GM18498 (cell line): ENCODE measurements at regions not wholly inside any gene's neighbourhood (a gene's known extent, or its start where the extent isn't known, plus 50 kb on each side); places are given as distances from the start of the nearest gene placed in this dataset.
"Not testable (repeated sequence)": the region's sequence is repeated elsewhere in the genome, so short reads cannot be mapped to it uniquely, and the experiment has no call there.

Source experiments
- ATAC-seq: cut with Tn5 transposase; IDR thresholded peaks from one replicate; pipeline ENCODE4 v1.9.1; 2021; ENCODE audit warnings: mild to moderate bottlenecking, moderate library complexity; ENCODE audit not compliant: unreplicated experiment

DNA sequence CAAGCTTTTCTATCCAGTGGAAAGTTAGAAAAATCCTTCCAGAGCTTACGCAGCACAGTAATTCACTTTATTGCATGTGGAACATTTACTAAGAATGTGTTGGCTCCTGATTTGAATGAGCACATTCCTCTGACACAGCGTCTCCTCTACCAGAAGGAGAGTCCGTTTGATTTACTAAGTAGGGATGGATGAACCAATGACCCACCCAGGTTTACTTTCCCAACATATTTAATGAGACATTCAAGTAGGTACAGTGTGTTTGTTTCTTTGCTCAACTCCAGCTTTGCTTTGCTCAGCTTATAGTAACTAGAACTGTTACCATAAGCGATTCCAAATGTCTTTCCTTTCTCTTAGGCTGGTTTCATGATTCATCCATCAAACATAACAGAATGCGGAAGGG is 161.7 kb downstream of the SMARCA1 start:
- ATAC-seq: no peak

DNA sequence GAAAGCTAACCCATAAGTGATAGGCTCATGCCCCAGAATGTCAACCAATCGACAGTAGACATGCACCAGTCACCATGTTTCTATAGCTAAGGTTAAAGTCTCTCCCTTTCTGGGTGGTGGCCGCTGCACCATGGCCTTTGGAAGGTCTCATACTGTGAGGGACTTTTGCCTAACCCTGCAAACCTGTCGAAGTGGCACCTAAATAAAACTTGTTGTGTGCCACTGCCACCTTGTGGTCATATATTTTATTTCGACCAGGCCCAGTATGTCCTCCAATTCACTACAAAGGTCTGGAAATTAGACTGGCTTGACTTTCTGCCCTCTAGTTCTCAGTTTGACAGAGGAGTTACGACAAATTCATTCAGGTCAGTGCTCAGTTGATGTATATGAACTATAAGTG is 163.1 kb downstream of the SMARCA1 start:
- peak; percentile 80 for ATAC-seq

DNA sequence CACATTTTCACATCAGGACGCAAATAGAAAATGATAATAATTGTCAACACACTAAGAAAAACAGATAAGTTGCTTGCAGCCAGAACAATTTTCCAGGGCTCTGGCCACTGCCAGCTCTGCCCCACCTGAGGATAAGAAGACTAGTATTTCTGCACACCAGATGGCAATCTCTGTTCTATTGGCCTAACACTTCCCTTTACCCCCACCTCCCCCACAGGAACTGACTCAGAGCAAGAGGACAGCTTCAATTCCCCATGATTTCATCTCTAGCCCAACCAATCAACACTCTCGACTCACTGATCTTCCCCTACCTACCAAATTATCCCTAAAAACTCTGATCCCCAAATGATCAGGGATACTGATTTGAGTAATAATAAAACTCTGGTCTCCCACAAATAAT is 164.0 kb downstream of the SMARCA1 start:
- ATAC-seq: no peak

DNA sequence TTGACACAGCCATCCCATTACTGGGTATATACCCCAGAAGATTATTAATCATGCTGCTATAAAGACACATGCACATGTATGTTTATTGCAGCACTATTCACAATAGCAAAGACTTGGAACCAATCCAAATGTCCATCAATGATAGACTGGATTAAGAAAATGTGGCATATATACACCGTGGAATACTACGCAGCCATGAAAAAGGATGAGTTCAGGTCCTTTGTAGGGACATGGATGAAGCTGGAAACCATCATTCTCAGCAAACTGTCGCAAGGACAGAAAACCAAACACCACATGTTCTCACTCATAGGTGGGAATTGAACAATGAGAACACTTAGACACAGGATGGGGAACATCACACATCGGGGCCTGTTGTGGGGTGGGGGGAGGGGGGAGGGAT is 165.9 kb downstream of the SMARCA1 start:
- not testable (repeated sequence) for ATAC-seq

DNA sequence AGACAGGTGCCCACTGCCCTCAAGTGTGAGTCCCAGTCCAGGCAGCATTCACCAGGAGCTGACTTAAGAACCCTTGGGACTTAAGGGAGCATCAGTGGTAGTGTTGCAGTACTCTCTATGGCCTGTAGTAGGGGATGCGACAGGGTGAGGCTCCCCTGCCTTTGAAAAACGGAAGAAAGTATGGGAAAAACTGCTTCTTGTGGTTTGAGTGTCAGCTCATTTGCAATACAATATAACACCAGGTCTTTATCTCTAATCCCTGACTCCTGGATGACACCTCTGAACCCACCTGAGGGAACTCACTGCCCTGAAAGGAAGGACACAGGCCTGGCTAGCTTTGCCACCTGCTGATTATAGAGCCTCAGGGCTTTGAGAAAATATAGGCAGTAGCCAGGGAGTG is 176.0 kb downstream of the SMARCA1 start:
- no peak for ATAC-seq

DNA sequence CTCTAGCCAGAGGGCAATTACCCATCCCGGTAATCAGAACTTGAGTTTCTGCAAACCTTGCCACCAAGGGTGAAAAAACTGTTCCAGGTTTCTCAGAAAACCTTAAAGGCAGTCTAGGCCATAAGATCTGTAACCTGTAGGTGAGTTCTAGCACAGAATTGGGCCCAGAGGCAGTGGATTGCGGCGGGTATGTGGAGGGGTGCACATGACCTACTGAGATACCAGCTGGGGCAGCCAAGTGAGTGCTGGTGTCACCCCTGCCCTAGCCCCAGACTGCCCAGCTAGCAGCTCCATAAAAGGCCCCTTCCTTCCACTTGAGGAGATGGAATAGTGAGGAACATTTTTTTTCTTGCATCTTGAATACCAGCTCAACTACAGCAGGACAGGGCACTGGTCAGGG is 176.7 kb downstream of the SMARCA1 start:
- no peak for ATAC-seq

DNA sequence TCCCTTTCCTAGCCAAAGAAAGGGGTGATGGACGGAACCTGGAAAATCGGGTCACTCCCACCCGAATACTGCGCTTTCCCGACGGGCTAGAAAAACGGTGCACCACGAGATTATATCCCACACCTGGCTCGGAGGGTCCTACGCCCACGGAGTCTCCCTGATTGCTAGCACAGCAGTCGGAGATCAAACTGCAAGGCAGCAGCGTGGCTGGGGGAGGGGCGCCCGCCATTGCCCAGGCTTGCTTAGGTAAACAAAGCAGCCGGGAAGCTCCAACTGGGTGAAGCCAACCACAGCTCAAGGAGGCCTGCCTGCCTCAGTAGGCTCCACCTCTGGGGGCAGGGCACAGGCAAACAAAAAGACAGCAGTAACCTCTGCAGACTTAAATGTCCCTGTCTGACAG is 186.0 kb downstream of the SMARCA1 start:
- ATAC-seq: not testable (repeated sequence)

DNA sequence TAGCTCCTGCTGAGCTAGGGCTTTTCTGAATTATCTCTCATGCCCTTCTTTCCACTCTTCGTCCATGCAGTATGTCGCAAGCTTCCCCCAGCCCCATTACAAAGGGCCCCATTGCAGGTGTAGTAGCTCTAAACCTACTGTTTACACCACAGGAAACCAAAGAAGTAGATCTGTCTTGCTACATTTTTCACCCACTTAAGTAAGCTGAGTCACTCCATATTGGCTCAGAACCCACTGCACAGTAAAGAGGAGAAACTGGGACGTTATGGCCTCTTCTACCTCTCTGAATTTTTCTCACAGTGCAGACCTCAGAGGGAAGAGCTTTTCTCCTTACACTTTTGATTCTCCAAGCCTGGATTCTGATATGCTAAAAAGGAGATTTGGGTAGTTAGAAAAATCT is 200.2 kb downstream of the SMARCA1 start:
- ATAC-seq: no peak

DNA sequence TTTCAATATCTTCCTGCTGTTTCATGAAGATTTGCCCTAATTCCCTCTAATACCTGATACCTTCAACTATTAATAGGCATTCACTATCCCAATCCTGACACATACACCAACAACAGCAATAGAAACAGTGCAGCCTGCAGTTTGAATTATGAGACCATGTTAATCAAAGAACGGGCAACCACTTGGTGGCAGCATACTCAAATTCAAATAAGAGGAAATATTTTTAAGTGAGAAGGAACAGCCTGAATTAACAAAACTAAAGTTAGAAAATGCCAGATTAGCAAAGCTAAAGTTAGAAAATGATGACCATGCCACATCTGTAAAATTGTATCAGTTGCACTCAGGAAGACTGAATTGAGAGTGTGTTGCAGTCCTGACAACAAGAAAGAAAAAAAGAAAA is 204.9 kb downstream of the SMARCA1 start:
- no peak for ATAC-seq

DNA sequence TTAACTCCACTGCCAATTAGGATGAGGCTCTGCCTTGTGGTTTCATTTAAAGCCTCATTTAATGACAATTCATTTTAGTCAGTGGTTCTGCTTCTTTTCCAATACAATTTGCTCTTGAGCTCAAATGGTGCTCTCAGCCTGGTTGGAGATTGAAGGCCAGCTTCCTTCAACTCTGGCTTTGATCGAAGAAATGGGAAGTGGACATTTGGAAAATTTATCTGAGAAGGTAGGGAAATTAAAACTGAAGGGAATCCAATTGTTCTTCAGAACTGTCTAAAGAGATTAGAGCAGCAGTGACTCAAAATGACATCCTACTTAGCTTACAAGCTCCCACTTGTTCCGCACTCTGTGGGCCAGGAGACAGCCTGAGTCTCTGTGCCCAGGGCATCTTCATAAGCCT is 206.8 kb downstream of the SMARCA1 start:
- ATAC-seq: no peak

DNA sequence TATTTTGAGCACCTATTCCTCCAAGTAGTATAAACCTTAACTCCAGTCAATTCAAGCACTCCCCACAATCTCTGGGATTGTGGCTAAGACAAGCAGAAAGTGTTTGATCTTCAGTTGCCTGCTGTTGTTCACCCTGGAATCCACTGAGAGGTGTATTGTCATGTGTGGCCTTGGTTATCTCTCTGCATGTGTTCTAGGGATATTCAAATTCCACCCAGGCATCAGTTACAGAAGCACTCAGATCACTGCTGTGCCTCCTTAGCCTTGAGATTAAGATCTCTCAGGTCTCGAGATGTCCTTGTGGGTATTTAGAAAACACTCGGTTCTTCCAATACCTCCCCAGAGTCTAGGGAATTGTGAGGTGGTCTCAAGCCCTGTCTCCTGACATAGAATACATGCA is 213.3 kb downstream of the SMARCA1 start:
- no peak for ATAC-seq

DNA sequence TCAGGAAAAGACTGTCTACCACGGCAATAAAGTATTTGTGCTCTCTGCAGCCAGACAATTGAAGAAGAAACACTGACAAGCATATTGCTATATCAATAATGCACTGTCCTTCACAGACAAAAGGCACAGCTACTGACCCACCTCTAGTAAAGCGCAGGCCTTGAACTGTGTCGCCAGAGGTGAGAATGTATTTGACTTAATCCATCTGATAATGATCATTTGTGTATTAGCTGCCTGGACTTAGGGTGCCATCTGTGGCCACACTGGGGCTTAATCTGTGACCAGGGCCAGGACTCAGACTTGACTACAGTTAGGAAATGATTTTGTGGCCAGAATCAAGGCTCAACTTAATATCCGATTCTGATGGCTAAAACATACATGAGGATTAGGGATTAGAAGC is 260.4 kb downstream of the SMARCA1 start:
- no peak for ATAC-seq

DNA sequence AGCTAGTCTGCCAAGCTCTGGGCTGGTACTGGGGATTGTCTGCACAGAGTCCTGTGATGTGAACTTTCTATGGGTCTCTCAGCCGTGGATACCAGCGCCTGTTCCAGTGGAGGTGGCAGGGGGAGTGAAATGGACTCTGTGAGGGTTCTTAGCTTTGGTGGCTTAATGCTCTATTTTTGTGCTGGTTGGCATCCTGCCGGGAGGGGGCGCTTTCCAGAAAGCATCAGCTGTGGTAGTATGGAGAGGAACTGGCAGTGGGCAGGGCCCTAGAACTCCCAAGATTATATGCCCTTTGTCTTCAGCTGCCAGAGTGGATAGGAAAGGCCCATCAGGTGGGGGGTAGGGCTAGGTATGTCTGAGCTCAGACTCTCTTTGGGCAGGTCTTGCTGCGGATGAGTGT is 267.8 kb downstream of the SMARCA1 start:
- not testable (repeated sequence) for ATAC-seq

DNA sequence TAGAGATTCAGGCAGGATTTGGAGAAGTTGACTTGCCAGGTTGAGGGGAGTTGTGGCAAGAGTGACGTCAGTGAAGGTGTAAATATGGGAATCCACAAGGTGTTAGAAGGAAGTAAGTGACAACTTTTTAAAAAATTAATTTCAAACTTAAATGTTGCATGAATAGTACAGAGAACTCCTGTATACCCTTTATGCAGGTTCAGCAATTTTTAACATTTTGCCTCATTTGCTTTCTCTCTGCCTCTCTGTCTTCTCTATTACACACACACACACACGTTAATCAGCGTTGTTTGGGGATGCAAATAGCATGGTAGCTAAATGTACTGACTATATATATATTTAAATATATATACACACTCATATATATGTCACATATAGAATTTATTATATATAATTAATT is 273.7 kb downstream of the SMARCA1 start:
- ATAC-seq: no peak

DNA sequence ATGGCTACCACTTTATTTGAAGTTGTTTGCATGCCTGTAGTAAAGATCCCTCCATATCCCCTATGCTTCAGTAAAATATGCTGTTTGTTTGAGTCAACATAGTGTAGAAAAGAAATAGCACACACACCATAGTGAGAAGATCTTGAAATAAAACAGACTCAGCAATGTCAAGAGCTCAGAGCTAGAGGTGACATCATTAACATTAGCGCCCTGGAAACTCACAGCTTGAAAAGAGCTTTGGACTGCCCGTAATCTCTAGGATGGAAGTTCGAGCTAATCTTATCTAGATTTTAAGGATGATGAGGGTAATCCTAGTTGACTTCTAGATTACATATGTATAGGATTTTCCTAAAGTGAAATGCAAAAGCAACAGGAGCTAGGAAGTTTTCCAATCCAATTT is 275.6 kb downstream of the SMARCA1 start:
- ATAC-seq: no peak

DNA sequence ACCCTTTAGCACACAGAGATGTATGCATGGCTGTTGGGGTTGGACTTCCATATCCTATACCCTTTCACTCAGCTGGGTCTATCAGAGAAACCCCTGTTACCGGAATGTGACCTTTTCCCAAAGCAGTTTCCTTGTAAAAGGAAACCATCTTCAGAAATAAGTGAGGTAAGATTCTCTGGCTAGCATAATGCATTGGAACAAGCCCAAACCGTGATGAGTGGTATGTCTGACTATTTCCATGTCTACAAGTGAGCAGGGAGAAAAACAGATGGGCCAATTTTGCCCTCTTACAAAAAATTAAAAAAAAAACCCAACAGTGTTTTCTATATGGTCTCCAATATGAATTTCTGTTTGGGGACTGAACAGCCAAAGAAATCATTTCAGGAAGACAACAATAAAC is 283.9 kb downstream of the SMARCA1 start:
- no peak for ATAC-seq

DNA sequence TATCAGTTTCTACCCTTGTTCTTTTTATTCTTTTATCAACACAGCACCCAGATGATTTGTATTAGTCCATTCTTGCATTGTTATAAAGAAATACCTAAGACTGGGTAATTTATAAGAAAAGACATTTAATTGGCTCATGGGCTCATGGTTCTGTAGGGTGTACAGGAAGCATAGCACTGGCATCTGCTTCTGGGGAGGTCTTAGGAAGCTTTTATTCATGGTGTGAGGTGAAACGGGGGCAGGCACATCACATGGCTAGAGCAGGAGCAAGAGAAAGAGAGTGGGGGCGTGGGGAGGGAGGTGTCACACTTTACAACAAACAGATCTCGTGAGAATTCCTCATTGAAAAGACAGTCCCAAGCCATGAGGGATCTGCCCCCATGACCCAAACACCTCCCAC is 285.3 kb downstream of the SMARCA1 start:
- no peak for ATAC-seq

DNA sequence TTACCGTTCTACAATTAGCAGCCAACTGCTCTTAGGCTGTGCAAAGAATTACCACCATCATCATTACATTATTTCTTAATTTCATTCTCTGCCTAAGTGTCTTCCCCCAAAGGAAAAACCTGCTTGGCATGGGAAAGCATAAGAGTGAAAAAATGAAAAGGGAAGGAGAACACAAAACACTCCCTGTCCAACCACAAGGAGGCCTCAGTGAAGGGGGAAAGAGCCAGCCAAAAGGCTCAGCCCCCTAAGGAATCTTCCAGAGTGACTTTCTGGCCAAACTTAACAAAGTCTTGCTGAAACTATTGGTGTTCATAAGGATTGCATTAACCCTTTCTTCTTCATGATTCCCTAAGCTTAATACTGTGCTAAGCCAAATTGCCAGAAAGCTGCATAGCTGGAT is 287.4 kb downstream of the SMARCA1 start:
- ATAC-seq: no peak

DNA sequence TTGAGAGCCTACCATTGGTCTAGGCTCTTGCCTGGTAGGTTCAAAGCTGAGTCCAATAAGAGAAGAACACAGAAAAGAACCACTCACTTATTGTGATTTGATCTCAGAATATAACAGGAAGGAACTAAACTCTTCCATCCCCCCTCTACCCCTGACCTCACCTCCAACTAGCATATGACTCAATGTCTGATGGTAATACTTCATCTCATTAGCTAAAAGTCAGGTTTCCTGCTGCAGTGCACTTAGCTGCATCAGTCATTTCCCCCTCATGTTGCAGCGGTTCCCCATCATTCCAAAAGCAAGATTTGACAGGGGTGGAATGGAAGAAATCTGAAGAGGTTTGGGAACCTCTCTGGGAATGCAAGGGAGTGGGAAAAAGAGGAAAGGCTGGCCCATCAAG is 289.5 kb downstream of the SMARCA1 start:
- no peak for ATAC-seq

DNA sequence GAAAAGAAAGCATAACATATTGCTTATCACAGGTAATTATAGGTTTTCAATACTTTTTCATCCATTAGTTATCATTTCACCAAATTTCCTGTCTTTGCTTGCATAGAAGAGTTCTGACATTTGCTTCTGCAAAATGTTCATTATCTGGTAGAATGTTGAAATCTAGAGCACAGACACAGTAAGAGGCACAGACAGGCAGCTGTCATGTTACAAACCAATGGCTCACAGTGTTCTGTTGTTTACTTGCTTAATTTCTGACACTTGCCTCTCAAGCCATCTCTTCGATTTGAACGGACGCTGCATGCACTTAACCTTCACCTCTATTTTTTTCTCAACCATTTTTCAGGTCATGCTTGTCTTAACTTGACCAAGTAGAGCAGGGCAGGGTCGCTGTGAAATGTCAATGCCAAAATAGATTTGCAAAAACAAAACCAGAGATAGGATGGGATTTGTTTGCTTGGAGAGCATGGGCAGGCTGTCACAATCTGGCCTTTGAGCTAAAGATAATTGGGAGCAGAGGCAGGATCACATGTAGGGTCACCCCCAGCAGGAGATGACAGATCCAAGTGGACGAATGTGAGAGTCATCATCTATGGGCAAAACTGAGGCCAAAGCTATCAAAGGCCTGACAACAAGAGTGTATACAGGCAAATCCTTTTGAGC is 292.3 kb downstream of the SMARCA1 start:
- ATAC-seq: no peak

DNA sequence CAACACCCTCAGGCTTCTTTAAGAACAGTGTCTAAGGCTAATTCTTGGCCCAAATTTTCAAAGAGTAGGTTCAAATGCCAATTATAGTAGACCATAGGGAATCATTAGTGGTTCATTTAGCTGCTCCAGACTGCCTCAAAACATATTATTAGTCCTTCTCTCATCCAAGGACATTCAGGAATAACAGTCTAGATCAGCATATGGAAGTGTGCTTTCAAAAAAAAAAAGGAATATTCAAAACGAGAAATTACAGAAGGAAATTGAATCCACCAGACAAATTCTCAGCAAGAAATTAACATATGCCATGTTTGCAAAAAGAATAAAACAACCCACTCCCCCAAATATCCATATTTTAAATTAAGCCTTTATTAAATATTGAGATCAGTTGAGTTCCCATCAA is 293.1 kb downstream of the SMARCA1 start:
- ATAC-seq: no peak

DNA sequence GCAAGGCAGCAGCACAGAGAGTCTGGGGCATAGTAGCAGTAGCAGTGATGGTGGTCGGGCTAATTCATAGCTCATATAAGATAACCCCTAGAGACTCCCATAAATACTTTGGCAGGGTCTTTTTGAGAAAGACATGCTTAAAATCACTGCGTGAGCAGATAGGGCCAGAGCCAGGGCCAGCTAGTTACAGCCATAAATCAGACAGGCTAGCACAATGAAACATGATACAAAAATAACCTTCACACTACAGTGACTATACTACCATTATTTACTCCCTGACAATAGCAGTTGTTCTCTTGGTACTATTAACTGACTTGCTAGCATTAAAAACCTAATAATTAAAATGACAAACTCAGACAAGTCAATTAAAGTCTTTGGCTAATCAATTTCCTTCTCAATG is 295.9 kb downstream of the SMARCA1 start:
- ATAC-seq: no peak

DNA sequence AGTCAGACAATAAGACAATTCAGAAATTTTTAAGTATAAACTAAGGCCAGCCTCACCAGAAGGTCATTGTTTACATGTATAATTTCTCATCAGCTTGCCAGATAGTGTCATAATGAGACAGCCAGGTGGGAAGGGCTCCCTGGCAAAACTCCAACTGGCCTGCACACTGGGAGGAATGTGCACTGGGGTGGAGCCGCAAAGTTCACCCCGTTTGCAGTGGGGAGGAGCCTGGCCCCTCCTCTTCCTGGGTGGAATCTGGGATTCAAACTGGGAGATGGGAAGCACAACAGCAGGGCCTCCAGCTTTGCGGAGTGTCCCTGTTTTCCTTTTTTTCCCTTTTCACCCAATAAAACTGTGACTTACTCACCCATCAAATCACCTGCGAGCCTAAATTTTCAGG is 329.9 kb downstream of the SMARCA1 start:
- no peak for ATAC-seq

DNA sequence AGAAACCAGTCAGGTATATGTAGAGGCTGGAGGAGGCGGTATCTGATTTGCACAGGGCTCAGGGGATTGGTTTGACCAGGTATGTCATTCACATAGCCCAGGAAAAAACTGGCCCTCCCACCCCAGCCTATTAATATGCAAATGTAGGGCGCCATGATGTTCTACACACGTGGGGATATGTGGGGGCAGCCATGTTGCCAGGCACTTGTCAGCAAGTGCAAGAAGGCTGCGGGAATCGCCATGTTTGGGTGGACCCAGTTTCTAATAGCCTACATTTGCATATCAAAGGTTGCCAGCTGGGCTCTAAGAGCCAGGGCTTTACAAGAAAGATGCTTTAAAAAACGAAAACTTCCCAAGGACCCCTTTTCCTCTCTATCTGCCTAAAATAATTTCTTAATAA is 335.1 kb downstream of the SMARCA1 start:
- no peak for ATAC-seq
